ENCODE measurements at regions not wholly inside any gene's neighbourhood (a gene's known extent, or its start where the extent isn't known, plus 50 kb on each side); places are given as distances from the start of the nearest gene placed in this dataset.

GRCh38 chr12:126726481-126727217 lies 1540.3 kb upstream of the TMEM132C start (continued):
- TF ChIP-seq ZNF462 (CRISPR knock-in tag; IDR thresholded peaks at IDR 0.05) (no peak), CREB1 (CRISPR knock-in tag; IDR thresholded peaks at IDR 0.05; ENCODE audit: low read depth) (no peak), STAT1 (IDR thresholded peaks at IDR 0.05; ENCODE audit: unreplicated experiment) (no peak), EZH2phosphoT487 (IDR thresholded peaks at IDR 0.05; ENCODE audit: unreplicated experiment) (no peak), CTCF (conservative IDR thresholded peaks at IDR 0.05; ENCODE audit: low read depth in 2 of 2) (no peak), ZNF331 (CRISPR knock-in tag; IDR thresholded peaks at IDR 0.05; ENCODE audit: low read depth) (no peak)
